GM23248 (cell line): ENCODE measurements at regions not wholly inside any gene's neighbourhood (a gene's known extent, or its start where the extent isn't known, plus 50 kb on each side); places are given as distances from the start of the nearest gene placed in this dataset.

Experiments
- DNase-seq: peaks from one replicate; pipeline ENCODE4 v3.0.0-alpha.2; 2015
- H2AFZ ChIP-seq: fragments of 200-600 bp; sonication (generic); 2 replicates; pipeline ENCODE4 v1.6.1; 2016; ENCODE audit warnings: antibody characterized with exemption
- H3F3A ChIP-seq: fragments of 200-600 bp; sonication (generic); 2 replicates; pipeline ENCODE4 v1.6.1; 2016; ENCODE audit warnings: mild to moderate bottlenecking, antibody characterized with exemption, mixed run types; ENCODE audit not compliant: insufficient read depth
- H3K27ac ChIP-seq: fragments of 200-600 bp; sonication (generic); 2 replicates; pipeline ENCODE4 v1.5.1; 2016; ENCODE audit warnings: mild to moderate bottlenecking
- H3K27me3 ChIP-seq: fragments of 200-600 bp; sonication (generic); replicated peaks from 2 replicates; pipeline ENCODE4 v1.6.1; 2016; ENCODE audit warnings: mild to moderate bottlenecking; ENCODE audit not compliant: insufficient read depth
- H3K36me3 ChIP-seq: fragments of 200-600 bp; sonication (generic); 2 replicates; pipeline ENCODE4 v1.6.1; 2016; ENCODE audit warnings: low read depth, mild to moderate bottlenecking
- H3K4me1 ChIP-seq: fragments of 200-600 bp; sonication (generic); 2 replicates; pipeline ENCODE4 v1.6.1; 2016; ENCODE audit warnings: mild to moderate bottlenecking; ENCODE audit not compliant: insufficient read depth
- H3K4me2 ChIP-seq: fragments of 200-600 bp; sonication (generic); one replicate; pipeline ENCODE4 v1.6.1; 2016; ENCODE audit warnings: mild to moderate bottlenecking; ENCODE audit not compliant: unreplicated experiment
- H3K4me3 ChIP-seq: fragments of 200-600 bp; sonication (generic); 2 replicates; pipeline ENCODE4 v1.5.1; 2016; ENCODE audit warnings: mild to moderate bottlenecking
- H3K79me2 ChIP-seq: fragments of 200-600 bp; sonication (generic); 2 replicates; pipeline ENCODE4 v1.6.1; 2016; ENCODE audit warnings: mild to moderate bottlenecking; ENCODE audit not compliant: insufficient read depth
- H3K9ac ChIP-seq: fragments of 200-600 bp; sonication (generic); 2 replicates; pipeline ENCODE4 v1.6.1; 2016; ENCODE audit warnings: mild to moderate bottlenecking
- H3K9me2 ChIP-seq: fragments of 200-600 bp; sonication (generic); 2 replicates; pipeline ENCODE4 v1.6.1; 2016; ENCODE audit warnings: mixed run types, mild to moderate bottlenecking, moderate library complexity; ENCODE audit not compliant: insufficient read depth
- H3K9me3 ChIP-seq: fragments of 200-600 bp; sonication (generic); one replicate; pipeline ENCODE4 v1.6.1; 2017; ENCODE audit warnings: low read depth
- H4K20me1 ChIP-seq: fragments of 200-600 bp; sonication (generic); 2 replicates; pipeline ENCODE4 v1.6.0; 2016; ENCODE audit not compliant: insufficient read depth
- EZH2 ChIP-seq: fragments of 200-600 bp; sonication (generic); IDR thresholded peaks from 2 replicates; pipeline ENCODE4 v1.6.1; 2018; ENCODE audit warnings: antibody characterized with exemption, mild to moderate bottlenecking; ENCODE audit not compliant: insufficient read depth, poor library complexity, severe bottlenecking
- EZH2phosphoT487 ChIP-seq: fragments of 200-600 bp; sonication (generic); IDR thresholded peaks from 2 replicates; pipeline ENCODE4 v1.6.1; 2018; ENCODE audit warnings: antibody characterized with exemption, moderate library complexity, mild to moderate bottlenecking, low read depth; ENCODE audit not compliant: insufficient read depth
- WGBS, 2 experiments: methylation state at CpG; one replicate each; pipeline ENCODE4 v1.1.6; 2015 to 2017; ENCODE audit warnings: low lambda C conversion rate in 2 of 2, low coverage in 1 of 2; ENCODE audit errors: missing lambda C conversion rate in 2 of 2; 5-methylcytosine and 5-hydroxymethylcytosine counted together
- in situ Hi-C: fragments of 300-500 bp; cut with MboI; formaldehyde crosslinking; loops from 2 replicates; pipeline ENCODE4 v1.15.0; 2020

- no peaks in the 10 kb centered on the region for H3K9me2 ChIP-seq
- TF ChIP-seq EZH2 (no peak), EZH2phosphoT487 (no peak)
- no peak for DNase-seq
Measured at GRCh38 chr7:21173436-21173835, 254.4 kb upstream of the SP4 start.

GRCh38 chr7:21175714-21176113 lies 252.2 kb upstream of the SP4 start:
- no peak overlapping the region for H2AFZ ChIP-seq
- H4K20me1 ChIP-seq = no peaks in the 10 kb centered on the region
- no peak overlapping the region for H3K9ac ChIP-seq
- H3K4me1 ChIP-seq = no peaks in the 10 kb centered on the region
- no peaks in the 10 kb centered on the region for H3K27me3 ChIP-seq
- in situ Hi-C loops = no loop called here
- 7 to 10% methylated on average over 1 of the region's 1 CpG for WGBS, 2 experiments
- H3K4me3 ChIP-seq = no peak overlapping the region
- no peaks in the 10 kb centered on the region for H3K9me3 ChIP-seq
- no peak overlapping the region for H3K27ac ChIP-seq
- no peaks in the 10 kb centered on the region for H3K79me2 ChIP-seq
- no peak for DNase-seq
- no peaks in the 10 kb centered on the region for H3K36me3 ChIP-seq
- no peaks in the 10 kb centered on the region for H3K9me2 ChIP-seq
- no peak overlapping the region for H3K4me2 ChIP-seq
- no peak for TF ChIP-seq EZH2phosphoT487
- TF ChIP-seq EZH2 = no peak
- H3F3A ChIP-seq = no peaks in the 10 kb centered on the region

More at GRCh38 chr7:21173436-21173835, 254.4 kb upstream of the SP4 start:
- no peaks in the 10 kb centered on the region for H3K79me2 ChIP-seq
- no peaks in the 10 kb centered on the region for H3K36me3 ChIP-seq
- H3K9me3 ChIP-seq = no peaks in the 10 kb centered on the region
- no peaks in the 10 kb centered on the region for H3F3A ChIP-seq
- no peak overlapping the region for H3K4me3 ChIP-seq
- H3K4me2 ChIP-seq = no peak overlapping the region
- no peaks in the 10 kb centered on the region for H3K27me3 ChIP-seq
- H3K27ac ChIP-seq = no peak overlapping the region
- no peaks in the 10 kb centered on the region for H3K4me1 ChIP-seq
- 0 to 10% methylated on average over 1 of the region's 1 CpG for WGBS, 2 experiments
- no peak overlapping the region for H2AFZ ChIP-seq
- no peaks in the 10 kb centered on the region for H4K20me1 ChIP-seq
- H3K9ac ChIP-seq = no peak overlapping the region
- in situ Hi-C loops = no loop called here

- Histone ChIP-seq H4K20me1 (no peaks in the 10 kb centered on the region), H2AFZ (no peak overlapping the region), H3K9me2 (no peaks in the 10 kb centered on the region), H3K4me1 (no peaks in the 10 kb centered on the region), H3K9me3 (no peaks in the 10 kb centered on the region), H3K27me3 (no peaks in the 10 kb centered on the region), H3K9ac (no peak overlapping the region), H3K36me3 (no peaks in the 10 kb centered on the region), H3F3A (no peaks in the 10 kb centered on the region), H3K4me3 (no peak overlapping the region), H3K4me2 (no peak overlapping the region), H3K27ac (no peak overlapping the region), H3K79me2 (no peaks in the 10 kb centered on the region)
- DNase-seq = no peak
- 3 to 7% methylated on average over 6 of the region's 6 CpGs for WGBS, 2 experiments
- TF ChIP-seq EZH2phosphoT487 (no peak), EZH2 (no peak)
- in situ Hi-C loops = no loop called here
Measured at GRCh38 chr7:21184942-21185652, 242.8 kb upstream of the SP4 start.

GRCh38 chr7:21185653-21186265 lies 242.1 kb upstream of the SP4 start:
- Histone ChIP-seq H3K4me3 (no peak overlapping the region), H3K27ac (no peak overlapping the region), H2AFZ (no peak overlapping the region), H3K27me3 (no peaks in the 10 kb centered on the region), H3K9me3 (no peaks in the 10 kb centered on the region), H3K4me1 (no peaks in the 10 kb centered on the region), H3K36me3 (no peaks in the 10 kb centered on the region), H3K9me2 (no peaks in the 10 kb centered on the region), H3K4me2 (no peak overlapping the region), H3K9ac (no peak overlapping the region), H3F3A (no peaks in the 10 kb centered on the region), H3K79me2 (no peaks in the 10 kb centered on the region), H4K20me1 (no peaks in the 10 kb centered on the region)
- 10% methylated on average over 6 of the region's 6 CpGs for WGBS, 2 experiments
- DNase-seq = no peak
- in situ Hi-C loops = no loop called here
- no peak for TF ChIP-seq EZH2
- no peak for TF ChIP-seq EZH2phosphoT487
